ENCODE measurements at regions not wholly inside any gene's neighbourhood (a gene's known extent, or its start where the extent isn't known, plus 50 kb on each side); places are given as distances from the start of the nearest gene placed in this dataset.

DNA sequence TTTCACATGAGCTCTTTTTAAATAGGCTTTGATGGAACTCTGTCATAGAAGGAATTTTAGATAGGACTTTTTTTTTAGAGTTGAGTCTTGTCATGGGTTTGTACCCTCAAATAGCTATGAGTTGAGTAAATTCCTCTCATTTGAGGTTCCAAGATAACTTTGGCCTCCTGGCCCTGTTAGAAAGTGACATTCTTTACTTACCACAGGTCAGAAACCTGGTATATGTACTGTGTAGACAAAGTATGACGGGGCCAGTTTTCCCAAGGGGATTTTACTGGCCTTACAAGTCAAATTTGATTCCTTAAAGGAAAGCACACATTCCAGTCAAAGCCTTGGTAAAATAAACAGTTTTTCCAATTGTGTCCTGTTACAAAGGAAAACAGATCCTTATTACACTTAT is 729.3 kb upstream of the LUZP2 start:
- H3K4me3 ChIP-seq (ENCODE audit: low read length), result no peak overlapping the region

DNA sequence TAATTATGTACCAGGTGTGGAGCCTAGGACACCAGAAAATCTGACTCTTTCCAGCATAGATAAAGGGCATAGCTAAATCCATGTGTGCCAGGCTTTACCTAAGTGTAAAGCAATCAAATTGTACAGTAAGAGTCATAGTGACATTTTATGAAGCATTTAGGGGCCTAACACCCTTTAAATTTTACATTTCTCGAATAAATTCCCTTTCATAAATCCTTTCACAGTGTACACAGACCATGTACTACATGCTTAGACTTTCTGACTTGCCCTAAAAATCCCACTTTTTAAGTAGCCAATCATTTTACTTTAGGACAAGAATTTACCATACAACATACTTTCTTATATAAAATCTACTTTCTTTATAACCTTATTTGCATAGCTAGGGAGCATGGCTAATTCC is 727.6 kb upstream of the LUZP2 start:
- no peak overlapping the region for H3K4me2 ChIP-seq (ENCODE audit: low read length)
- no peaks in the 10 kb centered on the region for H3K27me3 ChIP-seq (ENCODE audit: low read depth, low read length)
- no peak overlapping the region for H2AFZ ChIP-seq (ENCODE audit: low read depth, low read length)
- no peaks in the 10 kb centered on the region for H4K20me1 ChIP-seq (ENCODE audit: insufficient read depth, low read length)
- no peak for TF ChIP-seq EZH2phosphoT487 (IDR thresholded peaks at IDR 0.05; ENCODE audit: low read depth)
- TF ChIP-seq, protein P1, sequence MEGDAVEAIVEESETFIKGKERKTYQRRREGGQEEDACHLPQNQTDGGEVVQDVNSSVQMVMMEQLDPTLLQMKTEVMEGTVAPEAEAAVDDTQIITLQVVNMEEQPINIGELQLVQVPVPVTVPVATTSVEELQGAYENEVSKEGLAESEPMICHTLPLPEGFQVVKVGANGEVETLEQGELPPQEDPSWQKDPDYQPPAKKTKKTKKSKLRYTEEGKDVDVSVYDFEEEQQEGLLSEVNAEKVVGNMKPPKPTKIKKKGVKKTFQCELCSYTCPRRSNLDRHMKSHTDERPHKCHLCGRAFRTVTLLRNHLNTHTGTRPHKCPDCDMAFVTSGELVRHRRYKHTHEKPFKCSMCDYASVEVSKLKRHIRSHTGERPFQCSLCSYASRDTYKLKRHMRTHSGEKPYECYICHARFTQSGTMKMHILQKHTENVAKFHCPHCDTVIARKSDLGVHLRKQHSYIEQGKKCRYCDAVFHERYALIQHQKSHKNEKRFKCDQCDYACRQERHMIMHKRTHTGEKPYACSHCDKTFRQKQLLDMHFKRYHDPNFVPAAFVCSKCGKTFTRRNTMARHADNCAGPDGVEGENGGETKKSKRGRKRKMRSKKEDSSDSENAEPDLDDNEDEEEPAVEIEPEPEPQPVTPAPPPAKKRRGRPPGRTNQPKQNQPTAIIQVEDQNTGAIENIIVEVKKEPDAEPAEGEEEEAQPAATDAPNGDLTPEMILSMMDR (IDR thresholded peaks at IDR 0.05; ENCODE audit: low read depth, low read length), result no peak
- no peaks in the 10 kb centered on the region for H3K36me3 ChIP-seq (replicated peaks; ENCODE audit: low read depth, low read length)
- no peaks in the 10 kb centered on the region for H3K4me1 ChIP-seq (ENCODE audit: low read length)
- H3K4me3 ChIP-seq (ENCODE audit: low read length), result no peak overlapping the region
- peaks cover 14% of the 10 kb centered on the region for H3K9me3 ChIP-seq (ENCODE audit: insufficient read depth, low read length)
- no peak overlapping the region for H3K9ac ChIP-seq (ENCODE audit: low read length)
- no peak overlapping the region for H3K27ac ChIP-seq (ENCODE audit: low read length)
- H3K79me2 ChIP-seq (ENCODE audit: low read length), result no peaks in the 10 kb centered on the region

More for the DNA sequence above, 729.3 kb upstream of the LUZP2 start:
- no peak overlapping the region for H3K27ac ChIP-seq (ENCODE audit: low read length)
- peaks cover 14% of the 10 kb centered on the region for H3K9me3 ChIP-seq (ENCODE audit: insufficient read depth, low read length)
- H3K4me2 ChIP-seq (ENCODE audit: low read length), result no peak overlapping the region
- H3K36me3 ChIP-seq (replicated peaks; ENCODE audit: low read depth, low read length), result no peaks in the 10 kb centered on the region
- no peaks in the 10 kb centered on the region for H3K79me2 ChIP-seq (ENCODE audit: low read length)
- no peak overlapping the region for H3K9ac ChIP-seq (ENCODE audit: low read length)
- no peaks in the 10 kb centered on the region for H4K20me1 ChIP-seq (ENCODE audit: insufficient read depth, low read length)
- H2AFZ ChIP-seq (ENCODE audit: low read depth, low read length), result no peak overlapping the region
- no peaks in the 10 kb centered on the region for H3K27me3 ChIP-seq (ENCODE audit: low read depth, low read length)
- TF ChIP-seq, protein P1 (IDR thresholded peaks at IDR 0.05; ENCODE audit: low read depth, low read length), result no peak
- no peak for TF ChIP-seq EZH2phosphoT487 (IDR thresholded peaks at IDR 0.05; ENCODE audit: low read depth)
- H3K4me1 ChIP-seq (ENCODE audit: low read length), result no peaks in the 10 kb centered on the region

DNA sequence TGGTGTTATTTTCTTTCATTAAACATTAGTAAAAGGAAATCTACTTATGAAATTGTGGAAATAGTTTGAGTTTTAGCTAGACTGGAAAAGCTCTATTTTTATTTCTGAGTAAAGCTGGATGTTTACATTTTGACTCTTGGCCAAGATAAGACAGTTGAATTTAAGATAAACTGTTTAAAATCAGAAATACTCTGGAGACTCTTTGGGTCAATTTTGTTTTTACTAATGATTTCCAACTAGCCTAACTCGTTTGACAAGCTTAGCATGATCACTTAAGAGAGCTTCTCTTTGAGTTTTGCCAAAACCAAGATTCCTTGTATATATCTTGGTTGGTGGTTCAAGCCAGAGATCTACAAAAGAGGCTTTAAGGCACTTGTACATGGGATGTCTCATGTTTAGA is 724.8 kb upstream of the LUZP2 start:
- Histone ChIP-seq H3K4me1 (ENCODE audit: low read length) (no peaks in the 10 kb centered on the region), H3K9me3 (ENCODE audit: insufficient read depth, low read length) (peaks cover 14% of the 10 kb centered on the region), H2AFZ (ENCODE audit: low read depth, low read length) (no peak overlapping the region), H3K4me3 (ENCODE audit: low read length) (no peak overlapping the region), H4K20me1 (ENCODE audit: insufficient read depth, low read length) (no peaks in the 10 kb centered on the region), H3K79me2 (ENCODE audit: low read length) (no peaks in the 10 kb centered on the region), H3K27ac (ENCODE audit: low read length) (no peak overlapping the region), H3K4me2 (ENCODE audit: low read length) (no peak overlapping the region), H3K9ac (ENCODE audit: low read length) (no peak overlapping the region), H3K36me3 (replicated peaks; ENCODE audit: low read depth, low read length) (no peaks in the 10 kb centered on the region), H3K27me3 (ENCODE audit: low read depth, low read length) (no peaks in the 10 kb centered on the region)
- TF ChIP-seq, protein P1 (IDR thresholded peaks at IDR 0.05; ENCODE audit: low read depth, low read length), result no peak
- TF ChIP-seq EZH2phosphoT487 (IDR thresholded peaks at IDR 0.05; ENCODE audit: low read depth), result no peak

DNA sequence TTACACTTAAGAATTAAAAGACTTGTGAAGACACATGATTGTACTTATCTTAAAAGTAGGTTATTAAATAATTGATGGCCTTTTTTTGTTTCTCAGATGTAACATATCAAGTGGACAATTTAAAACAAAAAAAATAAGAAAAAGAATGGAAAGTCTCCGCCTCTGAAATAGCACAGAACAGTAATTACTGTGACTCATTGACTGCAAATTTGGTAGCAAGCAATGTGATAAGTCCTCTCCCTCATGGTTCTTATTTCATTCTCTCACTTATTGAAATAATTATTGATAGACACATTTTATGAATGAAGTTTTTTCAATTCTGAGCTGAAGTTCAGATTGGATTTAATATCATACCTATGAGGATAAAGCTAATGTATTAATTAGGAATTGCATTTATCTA is 717.9 kb upstream of the LUZP2 start:
- Histone ChIP-seq H3K27me3 (ENCODE audit: low read depth, low read length) (no peaks in the 10 kb centered on the region), H3K4me1 (ENCODE audit: low read length) (no peaks in the 10 kb centered on the region), H3K36me3 (replicated peaks; ENCODE audit: low read depth, low read length) (no peaks in the 10 kb centered on the region), H3K4me2 (ENCODE audit: low read length) (no peak overlapping the region), H3K9me3 (ENCODE audit: insufficient read depth, low read length) (no peaks in the 10 kb centered on the region), H4K20me1 (ENCODE audit: insufficient read depth, low read length) (no peaks in the 10 kb centered on the region), H3K27ac (ENCODE audit: low read length) (no peak overlapping the region), H3K4me3 (ENCODE audit: low read length) (no peak overlapping the region), H3K79me2 (ENCODE audit: low read length) (no peaks in the 10 kb centered on the region), H3K9ac (ENCODE audit: low read length) (no peak overlapping the region), H2AFZ (ENCODE audit: low read depth, low read length) (no peak overlapping the region)
- no peak for TF ChIP-seq EZH2phosphoT487 (IDR thresholded peaks at IDR 0.05; ENCODE audit: low read depth)
- TF ChIP-seq, protein P1 (IDR thresholded peaks at IDR 0.05; ENCODE audit: low read depth, low read length), result no peak
